Vagina (tissue), 2 donors: ENCODE measurements at regions not wholly inside any gene's neighbourhood (a gene's known extent, or its start where the extent isn't known, plus 50 kb on each side); places are given as distances from the start of the nearest gene placed in this dataset.

Experiments used
- POLR2A ChIP-seq, 2 donors: fragments of 450-650 bp; IDR thresholded peaks; one replicate each; pipeline ENCODE4 v1.6.1; 2017; ENCODE audit warnings: antibody characterized with exemption in 2 of 2, mild to moderate bottlenecking in 2 of 2, moderate library complexity in 2 of 2
- POLR2AphosphoS5 ChIP-seq, 2 donors: sonication (generic); formaldehyde crosslinking; IDR thresholded peaks; one replicate each; pipeline ENCODE4 v1.9.0; 2017; ENCODE audit warnings: antibody characterized with exemption in 2 of 2, mild to moderate bottlenecking in 2 of 2, low read depth in 1 of 2; ENCODE audit not compliant: insufficient read depth in 1 of 2

DNA sequence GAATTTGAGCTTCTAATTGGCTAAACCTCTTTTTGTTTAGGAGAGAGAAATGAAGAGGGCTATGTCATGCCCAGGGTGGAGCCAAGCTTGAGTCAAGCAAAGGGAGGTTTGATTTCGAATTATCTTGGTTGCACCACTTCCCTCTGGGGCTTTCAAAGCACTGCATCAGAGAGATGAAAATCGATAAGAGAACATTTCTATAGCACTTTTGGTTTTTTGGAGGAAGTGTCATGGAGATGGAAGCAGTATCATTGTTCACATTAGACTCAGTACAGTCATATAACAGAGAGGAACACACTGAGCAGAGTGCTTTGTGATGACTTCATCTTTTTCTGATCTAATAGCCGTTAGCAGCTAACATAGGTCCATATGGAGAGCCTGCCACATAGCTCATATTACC lies 120.3 kb upstream of the UXS1 start:
- TF ChIP-seq POLR2AphosphoS5 (IDR thresholded peaks at IDR 0.05; ENCODE audit: insufficient read depth in 1 of 2, low read depth in 1 of 2) = no peak
- no peak for TF ChIP-seq POLR2A (IDR thresholded peaks at IDR 0.05)
